GM12891 (cell line): ENCODE measurements at regions not wholly inside any gene's neighbourhood (a gene's known extent, or its start where the extent isn't known, plus 50 kb on each side); places are given as distances from the start of the nearest gene placed in this dataset.
A peak's percentile ranks its signal among the peaks of the same experiment; 100 is the strongest.

Experiments
- DNase-seq: peaks from one replicate; pipeline ENCODE4 v3.0.0; 2011; ENCODE audit warnings: low spot score; ENCODE audit not compliant: insufficient read length
- FAIRE-seq: peaks from 2 replicates; lab custom pipeline; 2011; peaks lifted over from hg19 to GRCh38; lab: Jason Lieb, UNC
- PAX5 ChIP-seq: IDR thresholded peaks from 2 replicates; pipeline ENCODE4 v1.6.1; 2011; ENCODE audit warnings: low read length, moderate library complexity, mild to moderate bottlenecking; ENCODE audit not compliant: insufficient read depth, severe bottlenecking
- POLR2A ChIP-seq: IDR thresholded peaks from 2 replicates; pipeline ENCODE4 v1.6.1; 2011; ENCODE audit warnings: low read depth, low read length, control low read depth
- POLR2AphosphoS5 ChIP-seq: IDR thresholded peaks from 2 replicates; pipeline ENCODE4 v1.6.1; 2011; ENCODE audit warnings: low read depth, low read length, control low read depth
- POU2F2 ChIP-seq: IDR thresholded peaks from 2 replicates; pipeline ENCODE4 v1.6.1; 2011; ENCODE audit warnings: low read depth, mild to moderate bottlenecking, control low read depth, low read length, moderate library complexity
- SPI1 ChIP-seq: IDR thresholded peaks from 2 replicates; pipeline ENCODE4 v1.6.1; 2011; ENCODE audit warnings: low read depth, low read length, control low read depth
- TAF1 ChIP-seq: IDR thresholded peaks from 2 replicates; pipeline ENCODE4 v1.6.1; 2011; ENCODE audit warnings: low read depth, low read length, control low read depth

DNA sequence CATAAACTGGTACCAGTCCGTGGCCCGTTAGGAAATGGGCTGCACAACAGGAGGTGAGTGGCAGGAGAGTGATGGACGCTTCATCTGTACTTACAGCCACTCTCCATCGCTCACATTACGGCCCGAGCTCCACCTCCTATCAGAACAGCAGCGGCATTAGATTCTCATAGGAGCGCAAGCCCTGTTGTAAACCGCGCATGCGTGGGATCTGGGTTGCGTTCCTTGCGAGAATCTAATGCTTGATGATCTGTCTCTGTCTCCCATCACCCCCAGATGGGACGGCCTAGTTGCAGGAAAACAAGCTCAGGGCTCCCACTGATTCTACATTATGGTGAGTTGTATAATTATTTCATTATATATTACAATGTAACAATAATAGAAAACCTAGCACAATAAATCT, 480.4 kb downstream of the CCDC171 start:
- no peak for FAIRE-seq
- TF ChIP-seq POU2F2 (no peak), SPI1 (no peak), POLR2A (no peak), POLR2AphosphoS5 (no peak), PAX5 (no peak), TAF1 (no peak)
- no peak for DNase-seq

DNA sequence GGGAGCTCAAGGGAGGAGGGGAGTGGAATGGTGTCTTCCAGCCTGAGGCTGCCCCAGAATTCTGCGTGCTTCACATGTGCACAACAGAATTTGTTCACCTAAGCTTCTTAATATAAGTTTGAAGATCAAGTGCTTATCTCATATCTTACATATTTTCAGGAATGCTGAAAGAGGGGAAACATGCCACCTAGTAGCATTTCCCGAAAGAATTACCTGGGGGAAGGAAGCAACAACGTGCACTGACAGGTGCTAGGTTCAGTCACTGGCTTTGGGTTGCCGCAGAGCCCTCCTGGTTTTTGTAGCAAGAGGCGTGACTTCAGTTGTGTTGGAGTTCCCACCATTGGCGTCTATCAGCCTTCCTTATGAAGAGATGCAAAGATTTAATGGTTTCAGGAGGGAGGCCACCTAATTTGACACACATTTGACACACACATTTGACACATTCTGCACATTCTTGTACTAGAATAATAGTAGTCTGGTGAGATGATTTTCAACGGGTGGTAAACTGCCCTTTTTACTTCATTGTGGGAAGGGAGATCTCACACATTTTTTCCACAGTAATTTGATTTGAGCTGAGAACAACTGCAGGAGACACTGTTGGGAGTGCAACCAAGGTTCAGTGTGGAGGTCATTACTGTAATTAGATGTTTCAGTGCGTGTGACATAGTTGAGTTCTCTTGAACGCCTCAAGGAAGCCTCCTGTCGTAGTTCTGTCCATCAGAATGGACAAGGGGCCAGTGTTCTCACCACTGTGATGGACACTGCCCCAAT, 481.3 kb downstream of the CCDC171 start:
- FAIRE-seq (no peak), DNase-seq (no peak)
- TF ChIP-seq POLR2A: no peak
- no peak for TF ChIP-seq PAX5

- no peak for DNase-seq
- peak; percentile 16 for FAIRE-seq
- TF ChIP-seq POLR2AphosphoS5 (no peak), PAX5 (no peak), TAF1 (no peak), SPI1 (no peak), POU2F2 (no peak), POLR2A (no peak)
These were observed 486.6 kb downstream of the CCDC171 start for GRCh38 chr9:16039218-16039987.

DNA sequence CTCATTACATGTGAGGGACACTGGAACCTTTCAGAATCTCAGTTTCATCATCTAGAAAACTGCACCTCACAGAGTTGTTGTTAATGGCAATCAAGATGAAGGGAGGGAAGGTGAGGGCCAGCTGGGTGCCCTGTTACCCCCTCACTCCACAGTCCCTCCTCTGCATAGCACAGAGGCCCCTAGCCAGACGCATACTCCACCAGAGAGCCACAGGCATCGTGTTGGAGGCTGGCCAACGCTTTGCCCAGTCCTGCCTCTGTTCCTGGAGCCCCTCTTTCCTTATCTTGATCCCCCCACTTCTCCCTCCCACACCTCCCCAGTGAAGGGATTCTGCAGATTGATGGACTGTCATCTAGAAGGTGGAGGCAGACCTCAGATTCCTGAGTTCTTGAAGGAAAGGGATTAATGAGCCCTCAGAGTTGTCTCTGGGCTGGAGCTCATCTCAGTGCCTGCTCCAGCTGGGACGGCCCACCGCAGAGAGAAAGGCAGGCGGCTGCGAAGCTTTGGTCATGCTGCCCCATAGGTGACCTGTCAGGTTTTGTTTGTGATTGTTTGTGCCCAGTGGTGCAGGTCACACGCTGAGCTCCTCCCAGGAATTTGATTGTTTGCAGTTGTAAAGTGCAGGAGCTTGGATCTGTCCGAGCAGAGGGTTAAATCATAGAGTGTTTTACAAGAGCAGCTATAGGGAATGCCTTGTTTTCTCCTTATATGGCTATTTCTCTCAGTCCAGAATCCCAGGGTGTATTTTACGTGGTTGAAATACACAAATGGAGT, 487.3 kb downstream of the CCDC171 start:
- no peak for DNase-seq
- no peak for FAIRE-seq
- TF ChIP-seq POU2F2 (no peak), SPI1 (no peak), PAX5 (no peak)

GRCh38 chr9:16043756-16044578, 491.1 kb downstream of the CCDC171 start:
- no peak for DNase-seq
- TF ChIP-seq POLR2AphosphoS5 (no peak), PAX5 (no peak), SPI1 (no peak), POU2F2 (no peak), TAF1 (no peak), POLR2A (no peak)

DNA sequence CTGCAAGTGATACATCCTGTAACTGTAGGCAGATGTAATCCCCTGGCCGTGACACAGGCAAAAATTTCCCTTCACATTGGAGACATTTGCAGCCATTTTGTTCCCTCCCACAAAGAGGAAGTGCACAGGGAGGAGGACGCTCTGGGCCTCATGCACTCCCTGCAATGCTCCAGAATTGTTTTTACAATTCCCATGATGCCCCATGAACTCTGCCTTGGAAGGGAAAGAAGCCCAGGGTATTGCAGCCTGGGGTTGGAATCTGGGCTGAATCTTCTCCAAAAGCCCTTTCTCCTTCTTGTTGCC, 491.7 kb downstream of the CCDC171 start:
- peak; percentile 75 for TF ChIP-seq SPI1
- no peak for TF ChIP-seq POLR2AphosphoS5
- DNase-seq (no peak), FAIRE-seq (no peak)

More at GRCh38 chr9:16043756-16044578, 491.1 kb downstream of the CCDC171 start:
- FAIRE-seq: no peak

DNA sequence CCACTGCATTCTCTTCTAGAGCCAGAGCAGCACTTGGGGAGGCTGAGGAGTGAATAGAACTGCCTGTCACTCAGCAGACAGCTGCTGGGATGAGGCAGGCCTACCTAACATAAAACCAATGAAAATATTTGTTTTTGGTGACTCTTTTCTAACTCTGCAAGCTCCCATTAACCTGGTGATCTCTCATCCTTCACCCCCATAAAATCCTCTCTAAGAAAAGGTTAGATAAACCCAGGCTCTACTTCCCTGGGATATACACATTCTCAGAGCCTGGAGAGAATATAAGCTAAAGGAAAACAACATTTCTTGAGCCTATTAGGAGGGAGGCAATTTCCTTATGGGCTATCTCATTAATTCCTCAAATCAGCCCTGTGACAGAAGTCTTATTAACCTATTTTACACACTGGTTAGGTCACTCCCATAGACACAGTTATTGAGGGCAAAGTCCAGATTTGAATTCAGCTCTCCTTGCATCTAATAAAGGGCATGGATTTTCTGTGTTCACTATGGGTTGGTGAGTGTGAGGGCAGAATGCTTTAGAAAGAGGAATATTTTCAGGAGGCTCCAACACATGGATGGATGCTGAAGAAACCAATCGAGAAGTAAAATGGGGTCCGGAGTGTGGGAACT, 492.9 kb downstream of the CCDC171 start:
- TF ChIP-seq POU2F2 (no peak), PAX5 (no peak), POLR2AphosphoS5 (no peak), SPI1 (no peak), POLR2A (no peak), TAF1 (no peak)
- DNase-seq (no peak), FAIRE-seq (no peak)

GRCh38 chr9:16046713-16047112, 493.9 kb downstream of the CCDC171 start:
- no peak for DNase-seq
- TF ChIP-seq SPI1: no peak
- no peak for TF ChIP-seq POU2F2
- no peak for TF ChIP-seq PAX5
- no peak for TF ChIP-seq POLR2AphosphoS5
- TF ChIP-seq POLR2A: no peak
- no peak for TF ChIP-seq TAF1
- FAIRE-seq: no peak

- no peak for FAIRE-seq
- no peak for DNase-seq
- TF ChIP-seq POU2F2 (no peak), SPI1 (no peak), POLR2A (no peak), POLR2AphosphoS5 (no peak), TAF1 (no peak), PAX5 (no peak)
These were observed 495.3 kb downstream of the CCDC171 start for GRCh38 chr9:16048129-16048528.
